ENCODE measurements at regions not wholly inside any gene's neighbourhood (a gene's known extent, or its start where the extent isn't known, plus 50 kb on each side); places are given as distances from the start of the nearest gene placed in this dataset.
A peak's percentile ranks its signal among the peaks of the same experiment; 100 is the strongest.

DNA sequence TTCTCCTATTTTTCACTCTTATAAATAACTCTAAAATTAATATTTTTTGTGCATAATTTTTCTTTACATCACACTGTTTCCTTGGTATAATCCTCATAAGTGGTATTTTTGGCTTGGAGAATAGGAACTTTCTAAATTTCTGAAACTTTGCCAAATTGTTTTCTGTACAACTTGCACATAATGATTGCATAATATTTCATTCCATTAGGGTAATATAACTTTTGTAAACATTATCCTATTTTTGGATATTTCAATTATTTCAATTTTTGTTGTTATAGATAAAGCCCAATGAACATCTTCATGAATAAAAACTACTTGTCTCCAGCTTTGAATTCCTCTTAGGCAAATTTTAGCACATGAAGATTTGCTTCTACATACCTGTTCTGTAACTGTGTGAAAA, 135.9 kb downstream of the ELAPOR2 start:
- in situ Hi-C loops (cut with HindIII; ENCODE audit: low sequenced_read_pairs), result no loop called here
- no peak for DNase-seq (ENCODE audit: low spot score)

DNA sequence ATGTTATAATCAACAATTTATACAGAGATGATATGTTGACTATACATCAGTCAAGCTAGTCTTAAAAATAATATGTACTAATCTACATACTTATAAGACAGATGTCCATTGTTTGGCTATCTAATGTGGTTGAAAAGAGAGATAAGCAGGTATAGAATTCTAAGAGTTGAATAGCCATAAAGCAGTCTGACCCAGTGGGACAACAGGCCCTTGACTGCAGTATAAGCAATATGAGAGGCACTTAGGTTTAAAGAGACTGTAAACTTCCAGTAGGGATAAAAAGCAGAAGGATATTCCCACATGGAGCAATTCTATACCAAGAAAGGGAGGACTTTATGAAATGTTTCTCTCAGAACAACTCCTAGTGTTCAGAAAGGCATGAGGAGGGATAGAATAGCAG, 139.3 kb downstream of the ELAPOR2 start:
- in situ Hi-C loops (cut with HindIII; ENCODE audit: low sequenced_read_pairs), result no loop called here
- DNase-seq (ENCODE audit: low spot score), result no peak

GRCh38 chr7:86918245-86918644, 141.2 kb downstream of the ELAPOR2 start:
- in situ Hi-C loops (cut with HindIII; ENCODE audit: low sequenced_read_pairs), result no loop called here
- no peak for DNase-seq (ENCODE audit: low spot score)

DNA sequence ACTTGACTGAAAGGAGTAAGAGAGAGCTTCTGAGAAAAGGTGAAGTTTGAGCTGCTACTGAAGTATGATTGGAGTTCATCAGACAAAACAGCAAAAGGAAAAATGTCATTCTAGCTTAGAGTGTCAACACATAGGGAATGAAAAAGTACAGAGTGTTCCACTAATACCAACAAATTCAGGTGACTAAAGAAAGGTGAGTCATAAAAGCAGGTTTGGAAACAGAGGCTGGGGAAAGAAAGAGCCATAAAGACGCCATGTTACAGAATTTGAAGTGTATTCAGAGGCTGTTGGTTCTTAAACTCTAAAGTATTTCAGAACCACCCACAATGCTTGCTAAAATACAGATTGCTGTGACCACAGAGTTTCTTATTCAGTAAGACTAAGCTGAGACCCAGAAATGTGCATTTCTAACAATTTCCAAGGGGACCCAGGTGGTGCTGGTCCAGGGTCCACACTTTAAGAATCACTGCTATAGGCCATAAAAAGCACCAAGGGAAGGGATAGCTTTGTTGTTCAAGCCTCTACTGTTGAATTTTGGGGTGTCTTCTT, 143.1 kb downstream of the ELAPOR2 start:
- in situ Hi-C loops (cut with HindIII; ENCODE audit: low sequenced_read_pairs), result no loop called here

GRCh38 chr7:86914551-86914950, 144.9 kb downstream of the ELAPOR2 start:
- DNase-seq (ENCODE audit: low spot score), result peak; percentile 35

More for the DNA sequence above, 143.1 kb downstream of the ELAPOR2 start:
- no peak for DNase-seq (ENCODE audit: low spot score)

More at GRCh38 chr7:86914551-86914950, 144.9 kb downstream of the ELAPOR2 start:
- in situ Hi-C loops (cut with HindIII; ENCODE audit: low sequenced_read_pairs), result no loop called here
